ENCODE measurements at regions not wholly inside any gene's neighbourhood (a gene's known extent, or its start where the extent isn't known, plus 50 kb on each side); places are given as distances from the start of the nearest gene placed in this dataset.

DNA sequence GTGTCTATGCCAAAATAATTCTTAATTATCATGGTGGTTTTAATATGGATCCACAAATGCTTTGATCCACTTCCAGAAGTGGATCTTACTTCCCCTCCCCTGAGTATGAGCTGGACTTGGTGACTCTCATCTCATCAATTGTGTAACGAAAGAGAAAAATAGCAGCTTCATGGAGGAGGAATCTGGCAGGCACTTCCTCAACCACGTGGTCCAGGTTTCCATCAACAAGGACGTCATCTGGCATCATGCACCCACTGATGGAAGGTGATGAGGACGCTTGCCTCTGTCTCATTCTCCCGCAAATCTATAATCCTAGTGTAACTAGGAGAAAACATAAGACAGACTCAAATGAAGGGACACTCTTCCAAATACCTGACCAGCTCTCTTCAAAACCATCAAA lies 54.6 kb upstream of the S1PR3 start:
- 0% methylated on average over 1 of the region's 5 CpGs; no CpG with 5 or more reads in 1 of the 2 experiments for WGBS, 2 experiments (ENCODE audit: extremely low coverage in 2 of 2, insufficient read length in 1 of 2)
- no peak overlapping the region for H4K5ac ChIP-seq (ENCODE audit: low read depth, low read length)
- H3K4me3 ChIP-seq (ENCODE audit: insufficient read depth, low read depth, low read length), result no peak overlapping the region
- H2BK5ac ChIP-seq (ENCODE audit: low read depth, low read length, poor library complexity, severe bottlenecking), result no peak overlapping the region
- H3K9me1 ChIP-seq (ENCODE audit: insufficient read depth, low read length), result no peaks in the 10 kb centered on the region; the same call in 1 of the 2 replicates
- no peak overlapping the region for H3K23ac ChIP-seq (ENCODE audit: low read depth, low read length)
- no peak overlapping the region for H4K8ac ChIP-seq (ENCODE audit: low read depth in 2 of 2, low read length in 2 of 2)
- H2BK120ac ChIP-seq (ENCODE audit: low read depth, low read length), result no peak overlapping the region
- H2AK9ac ChIP-seq (replicated peaks; ENCODE audit: low read depth, low read length, poor library complexity), result no peak overlapping the region
- peaks cover 12% of the 10 kb centered on the region for H3K27me3 ChIP-seq (ENCODE audit: control insufficient read depth, insufficient read depth, low read length)
- no peak for TF ChIP-seq MXI1 (IDR thresholded peaks at IDR 0.05; ENCODE audit: borderline replicate concordance, low read depth, low read length)
- no peak for TF ChIP-seq RFX5 (IDR thresholded peaks at IDR 0.05; ENCODE audit: low read depth, low read length)
- no peak for TF ChIP-seq NFE2L2 (IDR thresholded peaks at IDR 0.05; ENCODE audit: low read depth, low read length)
- no peak for TF ChIP-seq RCOR1 (IDR thresholded peaks at IDR 0.05; ENCODE audit: insufficient replicate concordance, low read length)
- no peak for TF ChIP-seq RAD21 (IDR thresholded peaks at IDR 0.05; ENCODE audit: low read length)
- TF ChIP-seq BHLHE40 (IDR thresholded peaks at IDR 0.05; ENCODE audit: low read depth, low read length), result no peak
- TF ChIP-seq MAZ (IDR thresholded peaks at IDR 0.05; ENCODE audit: borderline replicate concordance, low read depth, low read length), result no peak
- no peak for TF ChIP-seq SMC3 (IDR thresholded peaks at IDR 0.05; ENCODE audit: low read depth, low read length)
- TF ChIP-seq CHD1 (IDR thresholded peaks at IDR 0.05; ENCODE audit: low read depth, low read length), result no peak
- TF ChIP-seq, protein P1, sequence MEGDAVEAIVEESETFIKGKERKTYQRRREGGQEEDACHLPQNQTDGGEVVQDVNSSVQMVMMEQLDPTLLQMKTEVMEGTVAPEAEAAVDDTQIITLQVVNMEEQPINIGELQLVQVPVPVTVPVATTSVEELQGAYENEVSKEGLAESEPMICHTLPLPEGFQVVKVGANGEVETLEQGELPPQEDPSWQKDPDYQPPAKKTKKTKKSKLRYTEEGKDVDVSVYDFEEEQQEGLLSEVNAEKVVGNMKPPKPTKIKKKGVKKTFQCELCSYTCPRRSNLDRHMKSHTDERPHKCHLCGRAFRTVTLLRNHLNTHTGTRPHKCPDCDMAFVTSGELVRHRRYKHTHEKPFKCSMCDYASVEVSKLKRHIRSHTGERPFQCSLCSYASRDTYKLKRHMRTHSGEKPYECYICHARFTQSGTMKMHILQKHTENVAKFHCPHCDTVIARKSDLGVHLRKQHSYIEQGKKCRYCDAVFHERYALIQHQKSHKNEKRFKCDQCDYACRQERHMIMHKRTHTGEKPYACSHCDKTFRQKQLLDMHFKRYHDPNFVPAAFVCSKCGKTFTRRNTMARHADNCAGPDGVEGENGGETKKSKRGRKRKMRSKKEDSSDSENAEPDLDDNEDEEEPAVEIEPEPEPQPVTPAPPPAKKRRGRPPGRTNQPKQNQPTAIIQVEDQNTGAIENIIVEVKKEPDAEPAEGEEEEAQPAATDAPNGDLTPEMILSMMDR (conservative IDR thresholded peaks at IDR 0.05; ENCODE audit: low read depth, low read length), result no peak
- TF ChIP-seq, protein P2, sequence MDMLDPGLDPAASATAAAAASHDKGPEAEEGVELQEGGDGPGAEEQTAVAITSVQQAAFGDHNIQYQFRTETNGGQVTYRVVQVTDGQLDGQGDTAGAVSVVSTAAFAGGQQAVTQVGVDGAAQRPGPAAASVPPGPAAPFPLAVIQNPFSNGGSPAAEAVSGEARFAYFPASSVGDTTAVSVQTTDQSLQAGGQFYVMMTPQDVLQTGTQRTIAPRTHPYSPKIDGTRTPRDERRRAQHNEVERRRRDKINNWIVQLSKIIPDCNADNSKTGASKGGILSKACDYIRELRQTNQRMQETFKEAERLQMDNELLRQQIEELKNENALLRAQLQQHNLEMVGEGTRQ (IDR thresholded peaks at IDR 0.05; ENCODE audit: low read depth, low read length), result no peak
- TF ChIP-seq CEBPB (IDR thresholded peaks at IDR 0.05; ENCODE audit: low read depth, low read length), result no peak
- TF ChIP-seq FOS (IDR thresholded peaks at IDR 0.05; ENCODE audit: low read depth, low read length), result no peak
- intact Hi-C loops (cut with micrococcal nuclease), result no loop called here
- H3K36me3 ChIP-seq (ENCODE audit: control insufficient read depth, insufficient read depth, low read length), result no peaks in the 10 kb centered on the region
- H2AK5ac ChIP-seq (ENCODE audit: low read depth, low read length), result no peak overlapping the region
- no peak overlapping the region for H2AFZ ChIP-seq (replicated peaks; ENCODE audit: low read length, poor library complexity)
- BruUV-seq (replicated peaks), result no TSS peak
- no peaks in the 10 kb centered on the region for H3K79me1 ChIP-seq (ENCODE audit: low read depth in 1 of 2, low read length in 2 of 2)
- ATAC-seq (ENCODE audit: low read depth), result no peak
- no peak overlapping the region for H3K4ac ChIP-seq (ENCODE audit: low read depth, low read length)
- no peak overlapping the region for H3K4me2 ChIP-seq (ENCODE audit: low read depth, low read length)
- no peak overlapping the region for H3K9ac ChIP-seq (ENCODE audit: low read depth, low read length)
- no peak overlapping the region for H3K27ac ChIP-seq (ENCODE audit: insufficient read depth, low read length)
- H3K56ac ChIP-seq (ENCODE audit: extremely low read depth, insufficient read depth, low read length), result no peak overlapping the region
- no peaks in the 10 kb centered on the region; the same call in 1 of the 2 replicates for H3K4me1 ChIP-seq (ENCODE audit: control insufficient read depth, insufficient read depth, low read length)
- POLR2A ChIA-PET (ENCODE audit: unreplicated experiment), result no interaction called here
- CTCF ChIA-PET, result interaction anchor here (0.9 kb wide), 1 partner anchor 145 kb away, joined by 3 read pairs; no protein-coding TSS in a partner anchor
- no peak overlapping the region for H3K14ac ChIP-seq (replicated peaks; ENCODE audit: low read depth, low read length)
- no peak overlapping the region for H3K18ac ChIP-seq (ENCODE audit: low read depth, low read length)
- peaks cover 2% of the 10 kb centered on the region; the same call in 1 of the 2 replicates for H3K9me3 ChIP-seq (ENCODE audit: control insufficient read depth, insufficient read depth, low read length)
- no peaks in the 10 kb centered on the region for H4K20me1 ChIP-seq (ENCODE audit: insufficient read depth, low read length)
- dilution Hi-C loops (cut with HindIII; ENCODE audit: low sequenced_read_pairs, unreplicated experiment), result no loop called here
- no peak overlapping the region for H2BK20ac ChIP-seq (ENCODE audit: low read depth, low read length)
- DNase-seq, result peak; percentile 7
- no peak overlapping the region for H2BK15ac ChIP-seq (ENCODE audit: low read depth, low read length)
- no peak overlapping the region for H4K91ac ChIP-seq (ENCODE audit: insufficient read depth, low read depth, low read length)
- in situ Hi-C loops (cut with MboI; ENCODE audit: low sequenced_read_pairs), result no loop called here

Data from IMR-90 (cell line).